ENCODE measurements at regions not wholly inside any gene's neighbourhood (a gene's known extent, or its start where the extent isn't known, plus 50 kb on each side); places are given as distances from the start of the nearest gene placed in this dataset.

GRCh38 chr6:117188627-117189201, 76.6 kb upstream of the VGLL2 start:
- DNase-seq (ENCODE audit: low spot score) = no peak
- H2AK5ac ChIP-seq (ENCODE audit: low read depth, low read length) = no peak overlapping the region
- H3K14ac ChIP-seq (ENCODE audit: low read length) = no peak overlapping the region
- no peak overlapping the region for H3K27ac ChIP-seq (replicated peaks; ENCODE audit: low read length)
- no peak overlapping the region for H3K4me2 ChIP-seq (ENCODE audit: insufficient read depth, low read length, poor library complexity, severe bottlenecking)
- no peak overlapping the region for H3K18ac ChIP-seq (ENCODE audit: low read length)
- no peak overlapping the region for H3K9ac ChIP-seq (ENCODE audit: low read depth, low read length, poor library complexity)
- H4K8ac ChIP-seq (ENCODE audit: low read depth, low read length) = no peak overlapping the region
- no peak overlapping the region for H4K91ac ChIP-seq (ENCODE audit: low read depth, low read length, poor library complexity)
- no peaks in the 10 kb centered on the region for H3K36me3 ChIP-seq (replicated peaks in 1 of 2; ENCODE audit: control insufficient read depth in 2 of 2, insufficient read depth in 2 of 2, low read length in 2 of 2)
- no peaks in the 10 kb centered on the region for H3K27me3 ChIP-seq (ENCODE audit: control insufficient read depth in 3 of 3, insufficient read depth in 3 of 3, low read depth in 1 of 3, low read length in 3 of 3)
- H2AFZ ChIP-seq (ENCODE audit: low read length) = no peak overlapping the region
- no CpG with 5 or more reads among the region's 2 CpGs for WGBS, 2 donors (ENCODE audit: extremely low coverage in 2 of 2, insufficient read length in 2 of 2, insufficient replicate concordance in 1 of 2)
- H3K4ac ChIP-seq (ENCODE audit: low read length) = no peak overlapping the region
- no peak overlapping the region for H2BK15ac ChIP-seq (ENCODE audit: low read length)
- H2BK5ac ChIP-seq (ENCODE audit: low read length) = no peak overlapping the region
- H3K9me3 ChIP-seq (replicated peaks in 1 of 2; ENCODE audit: control insufficient read depth in 2 of 2, insufficient read depth in 1 of 2, low read depth in 1 of 2, low read length in 2 of 2) = no peaks in the 10 kb centered on the region
- no peaks in the 10 kb centered on the region for H3K4me1 ChIP-seq (ENCODE audit: control insufficient read depth in 2 of 2, insufficient read depth in 1 of 2, low read depth in 1 of 2, low read length in 2 of 2)
- H3K79me1 ChIP-seq (ENCODE audit: low read depth, low read length) = no peaks in the 10 kb centered on the region
- H3K23ac ChIP-seq (ENCODE audit: low read depth, low read length, poor library complexity) = no peak overlapping the region
- H2BK120ac ChIP-seq (ENCODE audit: low read depth, low read length) = no peak overlapping the region
- H3K4me3 ChIP-seq (ENCODE audit: low read length in 2 of 2) = no peak overlapping the region
- H2BK12ac ChIP-seq (ENCODE audit: low read length) = no peak overlapping the region

GRCh38 chr6:117191009-117191408, 74.3 kb upstream of the VGLL2 start:
- no CpG with 5 or more reads among the region's 5 CpGs for WGBS, 2 donors (ENCODE audit: extremely low coverage in 2 of 2, insufficient read length in 2 of 2, insufficient replicate concordance in 1 of 2)
- Histone ChIP-seq H3K4me2 (ENCODE audit: insufficient read depth, low read length, poor library complexity, severe bottlenecking) (no peak overlapping the region), H2BK12ac (ENCODE audit: low read length) (no peak overlapping the region), H3K27ac (replicated peaks; ENCODE audit: low read length) (no peak overlapping the region), H3K23ac (ENCODE audit: low read depth, low read length, poor library complexity) (no peak overlapping the region), H3K18ac (ENCODE audit: low read length) (no peak overlapping the region), H3K9me3 (replicated peaks in 1 of 2; ENCODE audit: control insufficient read depth in 2 of 2, insufficient read depth in 1 of 2, low read depth in 1 of 2, low read length in 2 of 2) (no peaks in the 10 kb centered on the region), H2BK5ac (ENCODE audit: low read length) (no peak overlapping the region), H4K8ac (ENCODE audit: low read depth, low read length) (no peak overlapping the region), H3K36me3 (replicated peaks in 1 of 2; ENCODE audit: control insufficient read depth in 2 of 2, insufficient read depth in 2 of 2, low read length in 2 of 2) (no peaks in the 10 kb centered on the region), H3K27me3 (ENCODE audit: control insufficient read depth in 3 of 3, insufficient read depth in 3 of 3, low read depth in 1 of 3, low read length in 3 of 3) (no peaks in the 10 kb centered on the region), H2BK120ac (ENCODE audit: low read depth, low read length) (no peak overlapping the region), H4K91ac (ENCODE audit: low read depth, low read length, poor library complexity) (no peak overlapping the region), H3K79me1 (ENCODE audit: low read depth, low read length) (no peaks in the 10 kb centered on the region), H3K4me1 (ENCODE audit: control insufficient read depth in 2 of 2, insufficient read depth in 1 of 2, low read depth in 1 of 2, low read length in 2 of 2) (no peaks in the 10 kb centered on the region), H2BK15ac (ENCODE audit: low read length) (no peak overlapping the region), H3K14ac (ENCODE audit: low read length) (no peak overlapping the region), H3K9ac (ENCODE audit: low read depth, low read length, poor library complexity) (no peak overlapping the region), H2AK5ac (ENCODE audit: low read depth, low read length) (no peak overlapping the region), H3K4me3 (ENCODE audit: low read length in 2 of 2) (no peak overlapping the region), H2AFZ (ENCODE audit: low read length) (no peak overlapping the region), H3K4ac (ENCODE audit: low read length) (no peak overlapping the region)
- DNase-seq (ENCODE audit: low spot score) = no peak

GRCh38 chr6:117191448-117191847, 73.9 kb upstream of the VGLL2 start:
- no peaks in the 10 kb centered on the region for H3K4me1 ChIP-seq (ENCODE audit: control insufficient read depth in 2 of 2, insufficient read depth in 1 of 2, low read depth in 1 of 2, low read length in 2 of 2)
- no peak overlapping the region for H2BK15ac ChIP-seq (ENCODE audit: low read length)
- no peaks in the 10 kb centered on the region for H3K9me3 ChIP-seq (replicated peaks in 1 of 2; ENCODE audit: control insufficient read depth in 2 of 2, insufficient read depth in 1 of 2, low read depth in 1 of 2, low read length in 2 of 2)
- H2BK120ac ChIP-seq (ENCODE audit: low read depth, low read length) = no peak overlapping the region
- no peak overlapping the region for H3K4me3 ChIP-seq (ENCODE audit: low read length in 2 of 2)
- H3K14ac ChIP-seq (ENCODE audit: low read length) = no peak overlapping the region
- no peak overlapping the region for H3K4ac ChIP-seq (ENCODE audit: low read length)
- H3K18ac ChIP-seq (ENCODE audit: low read length) = no peak overlapping the region
- H3K27ac ChIP-seq (replicated peaks; ENCODE audit: low read length) = no peak overlapping the region
- H2BK5ac ChIP-seq (ENCODE audit: low read length) = no peak overlapping the region
- H4K8ac ChIP-seq (ENCODE audit: low read depth, low read length) = no peak overlapping the region
- H2BK12ac ChIP-seq (ENCODE audit: low read length) = no peak overlapping the region
- H3K79me1 ChIP-seq (ENCODE audit: low read depth, low read length) = no peaks in the 10 kb centered on the region
- H3K27me3 ChIP-seq (ENCODE audit: control insufficient read depth in 3 of 3, insufficient read depth in 3 of 3, low read depth in 1 of 3, low read length in 3 of 3) = no peaks in the 10 kb centered on the region
- no peak overlapping the region for H2AFZ ChIP-seq (ENCODE audit: low read length)
- H2AK5ac ChIP-seq (ENCODE audit: low read depth, low read length) = no peak overlapping the region
- whole genome bisulfite sequencing, 2 donors (ENCODE audit: extremely low coverage in 2 of 2, insufficient read length in 2 of 2, insufficient replicate concordance in 1 of 2) = no CpG with 5 or more reads among the region's 1 CpG
- no peaks in the 10 kb centered on the region for H3K36me3 ChIP-seq (replicated peaks in 1 of 2; ENCODE audit: control insufficient read depth in 2 of 2, insufficient read depth in 2 of 2, low read length in 2 of 2)
- no peak for DNase-seq (ENCODE audit: low spot score)
- H3K9ac ChIP-seq (ENCODE audit: low read depth, low read length, poor library complexity) = no peak overlapping the region
- H3K23ac ChIP-seq (ENCODE audit: low read depth, low read length, poor library complexity) = no peak overlapping the region
- no peak overlapping the region for H4K91ac ChIP-seq (ENCODE audit: low read depth, low read length, poor library complexity)
- H3K4me2 ChIP-seq (ENCODE audit: insufficient read depth, low read length, poor library complexity, severe bottlenecking) = no peak overlapping the region

GRCh38 chr6:117194271-117194670, 71.1 kb upstream of the VGLL2 start:
- Histone ChIP-seq H3K27me3 (ENCODE audit: control insufficient read depth in 3 of 3, insufficient read depth in 3 of 3, low read depth in 1 of 3, low read length in 3 of 3) (no peaks in the 10 kb centered on the region), H3K9ac (ENCODE audit: low read depth, low read length, poor library complexity) (no peak overlapping the region), H3K4ac (ENCODE audit: low read length) (no peak overlapping the region), H3K4me3 (ENCODE audit: low read length in 2 of 2) (no peak overlapping the region), H2BK12ac (ENCODE audit: low read length) (no peak overlapping the region), H3K23ac (ENCODE audit: low read depth, low read length, poor library complexity) (no peak overlapping the region), H3K14ac (ENCODE audit: low read length) (no peak overlapping the region), H3K79me1 (ENCODE audit: low read depth, low read length) (no peaks in the 10 kb centered on the region), H3K4me2 (ENCODE audit: insufficient read depth, low read length, poor library complexity, severe bottlenecking) (no peak overlapping the region), H2BK5ac (ENCODE audit: low read length) (no peak overlapping the region), H3K9me3 (replicated peaks in 1 of 2; ENCODE audit: control insufficient read depth in 2 of 2, insufficient read depth in 1 of 2, low read depth in 1 of 2, low read length in 2 of 2) (no peaks in the 10 kb centered on the region), H2BK15ac (ENCODE audit: low read length) (no peak overlapping the region), H3K36me3 (replicated peaks in 1 of 2; ENCODE audit: control insufficient read depth in 2 of 2, insufficient read depth in 2 of 2, low read length in 2 of 2) (no peaks in the 10 kb centered on the region), H3K18ac (ENCODE audit: low read length) (no peak overlapping the region), H4K91ac (ENCODE audit: low read depth, low read length, poor library complexity) (no peak overlapping the region), H4K8ac (ENCODE audit: low read depth, low read length) (no peak overlapping the region), H2BK120ac (ENCODE audit: low read depth, low read length) (no peak overlapping the region), H2AK5ac (ENCODE audit: low read depth, low read length) (no peak overlapping the region), H3K27ac (replicated peaks; ENCODE audit: low read length) (no peak overlapping the region), H3K4me1 (ENCODE audit: control insufficient read depth in 2 of 2, insufficient read depth in 1 of 2, low read depth in 1 of 2, low read length in 2 of 2) (no peaks in the 10 kb centered on the region), H2AFZ (ENCODE audit: low read length) (no peak overlapping the region)
- no peak for DNase-seq (ENCODE audit: low spot score)
- WGBS, 2 donors (ENCODE audit: extremely low coverage in 2 of 2, insufficient read length in 2 of 2, insufficient replicate concordance in 1 of 2) = no CpG with 5 or more reads among the region's 2 CpGs
